ENCODE measurements at regions not wholly inside any gene's neighbourhood (a gene's known extent, or its start where the extent isn't known, plus 50 kb on each side); places are given as distances from the start of the nearest gene placed in this dataset.

DNA sequence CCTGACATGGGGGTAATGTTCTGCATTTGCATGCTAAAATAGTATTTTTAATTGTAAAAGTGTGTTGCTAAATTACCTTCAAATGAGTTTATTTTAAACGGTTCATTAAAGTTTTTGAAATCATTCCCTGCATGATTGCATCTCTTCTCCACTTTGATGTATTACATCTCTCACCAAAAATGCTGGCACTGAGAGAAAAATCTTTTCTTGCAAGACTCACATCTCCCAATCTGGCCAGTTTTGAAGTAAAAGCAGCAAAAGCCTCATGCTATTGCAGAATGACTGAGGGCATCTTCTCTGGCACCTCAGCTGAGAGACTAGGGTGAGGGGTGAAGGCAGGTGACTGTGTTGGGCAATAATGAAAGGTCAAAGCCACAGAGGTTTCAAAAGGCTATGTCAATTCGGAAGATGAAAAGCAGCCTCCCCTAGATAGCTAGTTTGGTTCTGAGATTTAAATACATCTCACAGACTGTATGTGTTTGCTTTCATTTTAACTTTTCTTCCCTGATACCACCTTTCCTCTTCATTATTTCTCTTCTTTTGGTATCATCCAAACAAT is 292.2 kb upstream of the RAG2 start:
- Histone ChIP-seq H3K9me3 (ENCODE audit: low read length) (no peaks in the 10 kb centered on the region), H3K4me2 (ENCODE audit: low read length) (no peak overlapping the region), H3K79me2 (ENCODE audit: insufficient read depth, low read depth, low read length) (no peaks in the 10 kb centered on the region), H3K4me1 (ENCODE audit: insufficient read depth, low read length, poor library complexity, severe bottlenecking) (no peaks in the 10 kb centered on the region), H3K36me3 (ENCODE audit: insufficient read depth, low read length) (no peaks in the 10 kb centered on the region), H3K4me3 (ENCODE audit: low read depth, low read length, poor library complexity, severe bottlenecking) (no peak overlapping the region), H2AFZ (ENCODE audit: low read length) (no peak overlapping the region), H4K20me1 (ENCODE audit: insufficient read depth, low read length) (no peaks in the 10 kb centered on the region), H3K9me2 (ENCODE audit: insufficient read depth, low read length) (no peaks in the 10 kb centered on the region), H3K27ac (ENCODE audit: low read depth, low read length, poor library complexity, severe bottlenecking) (no peak overlapping the region)
- POLR2A ChIA-PET: no interaction called here
- BruUV-seq (replicated peaks): no TSS peak
- TF ChIP-seq EZH2phosphoT487 (IDR thresholded peaks at IDR 0.05; ENCODE audit: borderline replicate concordance, low read depth, low read length): no peak
- TF ChIP-seq, protein P1, sequence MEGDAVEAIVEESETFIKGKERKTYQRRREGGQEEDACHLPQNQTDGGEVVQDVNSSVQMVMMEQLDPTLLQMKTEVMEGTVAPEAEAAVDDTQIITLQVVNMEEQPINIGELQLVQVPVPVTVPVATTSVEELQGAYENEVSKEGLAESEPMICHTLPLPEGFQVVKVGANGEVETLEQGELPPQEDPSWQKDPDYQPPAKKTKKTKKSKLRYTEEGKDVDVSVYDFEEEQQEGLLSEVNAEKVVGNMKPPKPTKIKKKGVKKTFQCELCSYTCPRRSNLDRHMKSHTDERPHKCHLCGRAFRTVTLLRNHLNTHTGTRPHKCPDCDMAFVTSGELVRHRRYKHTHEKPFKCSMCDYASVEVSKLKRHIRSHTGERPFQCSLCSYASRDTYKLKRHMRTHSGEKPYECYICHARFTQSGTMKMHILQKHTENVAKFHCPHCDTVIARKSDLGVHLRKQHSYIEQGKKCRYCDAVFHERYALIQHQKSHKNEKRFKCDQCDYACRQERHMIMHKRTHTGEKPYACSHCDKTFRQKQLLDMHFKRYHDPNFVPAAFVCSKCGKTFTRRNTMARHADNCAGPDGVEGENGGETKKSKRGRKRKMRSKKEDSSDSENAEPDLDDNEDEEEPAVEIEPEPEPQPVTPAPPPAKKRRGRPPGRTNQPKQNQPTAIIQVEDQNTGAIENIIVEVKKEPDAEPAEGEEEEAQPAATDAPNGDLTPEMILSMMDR (conservative IDR thresholded peaks at IDR 0.05; ENCODE audit: low read length): no peak
- CTCF ChIA-PET (ENCODE audit: unreplicated experiment): no interaction called here
- intact Hi-C loops (cut with micrococcal nuclease; ENCODE audit: unreplicated experiment): no loop called here
- DNase-seq (ENCODE audit: low spot score): no peak

DNA sequence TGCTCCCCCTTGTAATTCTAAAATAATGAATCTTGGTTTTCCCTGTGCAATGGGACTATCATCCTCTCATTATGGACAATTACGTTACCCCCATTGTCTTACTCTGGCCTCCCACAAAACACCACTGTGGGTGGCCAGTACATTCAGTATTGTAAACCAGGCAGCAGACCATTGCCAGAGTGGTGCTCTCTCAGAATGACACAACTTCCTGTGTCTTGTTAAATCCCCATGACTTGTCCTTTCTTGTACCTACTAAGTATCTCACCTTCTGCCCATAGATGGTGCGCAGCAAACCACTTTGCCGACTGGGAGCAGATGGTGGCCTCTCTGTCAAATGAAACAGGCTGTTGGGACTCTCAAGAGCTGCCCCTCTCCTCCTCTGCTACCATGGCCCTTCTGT is 287.1 kb upstream of the RAG2 start:
- POLR2A ChIA-PET: no interaction called here
- Histone ChIP-seq H4K20me1 (ENCODE audit: insufficient read depth, low read length) (no peaks in the 10 kb centered on the region), H3K4me2 (ENCODE audit: low read length) (no peak overlapping the region), H3K27ac (ENCODE audit: low read depth, low read length, poor library complexity, severe bottlenecking) (no peak overlapping the region), H3K9me3 (ENCODE audit: low read length) (no peaks in the 10 kb centered on the region), H3K4me3 (ENCODE audit: low read depth, low read length, poor library complexity, severe bottlenecking) (no peak overlapping the region), H3K36me3 (ENCODE audit: insufficient read depth, low read length) (no peaks in the 10 kb centered on the region), H3K4me1 (ENCODE audit: insufficient read depth, low read length, poor library complexity, severe bottlenecking) (no peaks in the 10 kb centered on the region), H3K9me2 (ENCODE audit: insufficient read depth, low read length) (no peaks in the 10 kb centered on the region), H2AFZ (ENCODE audit: low read length) (no peak overlapping the region), H3K79me2 (ENCODE audit: insufficient read depth, low read depth, low read length) (no peaks in the 10 kb centered on the region)
- intact Hi-C loops (cut with micrococcal nuclease; ENCODE audit: unreplicated experiment): no loop called here
- BruUV-seq (replicated peaks): no TSS peak
- TF ChIP-seq, protein P1 (conservative IDR thresholded peaks at IDR 0.05; ENCODE audit: low read length): no peak
- no peak for TF ChIP-seq EZH2phosphoT487 (IDR thresholded peaks at IDR 0.05; ENCODE audit: borderline replicate concordance, low read depth, low read length)
- no peak for DNase-seq (ENCODE audit: low spot score)
- CTCF ChIA-PET (ENCODE audit: unreplicated experiment): no interaction called here

- Histone ChIP-seq H3K4me2 (ENCODE audit: low read length) (no peak overlapping the region), H3K9me3 (ENCODE audit: low read length) (no peaks in the 10 kb centered on the region), H4K20me1 (ENCODE audit: insufficient read depth, low read length) (no peaks in the 10 kb centered on the region), H3K79me2 (ENCODE audit: insufficient read depth, low read depth, low read length) (no peaks in the 10 kb centered on the region), H3K4me1 (ENCODE audit: insufficient read depth, low read length, poor library complexity, severe bottlenecking) (no peaks in the 10 kb centered on the region), H3K9me2 (ENCODE audit: insufficient read depth, low read length) (no peaks in the 10 kb centered on the region), H2AFZ (ENCODE audit: low read length) (no peak overlapping the region), H3K36me3 (ENCODE audit: insufficient read depth, low read length) (no peaks in the 10 kb centered on the region), H3K27ac (ENCODE audit: low read depth, low read length, poor library complexity, severe bottlenecking) (no peak overlapping the region), H3K4me3 (ENCODE audit: low read depth, low read length, poor library complexity, severe bottlenecking) (no peak overlapping the region)
- CTCF ChIA-PET (ENCODE audit: unreplicated experiment): no interaction called here
- TF ChIP-seq, protein P1 (conservative IDR thresholded peaks at IDR 0.05; ENCODE audit: low read length): no peak
- no peak for TF ChIP-seq EZH2phosphoT487 (IDR thresholded peaks at IDR 0.05; ENCODE audit: borderline replicate concordance, low read depth, low read length)
- BruUV-seq (replicated peaks): no TSS peak
- intact Hi-C loops (cut with micrococcal nuclease; ENCODE audit: unreplicated experiment): no loop called here
- POLR2A ChIA-PET: interaction anchor here (0.7 kb wide), 1 partner anchor 111 kb away, joined by 3 read pairs; no protein-coding TSS in a partner anchor
- no peak for DNase-seq (ENCODE audit: low spot score)
These were observed 280.7 kb upstream of the RAG2 start for GRCh38 chr11:36878737-36879136.

All from OCI-LY7 (cell line).